Activated CD4-positive, alpha-beta T cell treated with anti-CD3 and anti-CD28 coated beads, Interleukin-2, Interleukin-4, amounts not matched to agents 100 ng/mL and 50 ng/mL, durations not matched to agents 16 hours and 8 hours (primary cell): ENCODE measurements at regions not wholly inside any gene's neighbourhood (a gene's known extent, or its start where the extent isn't known, plus 50 kb on each side); places are given as distances from the start of the nearest gene placed in this dataset.
"Not testable (repeated sequence)": the region's sequence is repeated elsewhere in the genome, so short reads cannot be mapped to it uniquely, and the experiment has no call there.

Experiments used
- DNase-seq: peaks from one replicate; pipeline ENCODE4 v3.0.0-alpha.2; 2020; ENCODE audit warnings: low spot score

DNA sequence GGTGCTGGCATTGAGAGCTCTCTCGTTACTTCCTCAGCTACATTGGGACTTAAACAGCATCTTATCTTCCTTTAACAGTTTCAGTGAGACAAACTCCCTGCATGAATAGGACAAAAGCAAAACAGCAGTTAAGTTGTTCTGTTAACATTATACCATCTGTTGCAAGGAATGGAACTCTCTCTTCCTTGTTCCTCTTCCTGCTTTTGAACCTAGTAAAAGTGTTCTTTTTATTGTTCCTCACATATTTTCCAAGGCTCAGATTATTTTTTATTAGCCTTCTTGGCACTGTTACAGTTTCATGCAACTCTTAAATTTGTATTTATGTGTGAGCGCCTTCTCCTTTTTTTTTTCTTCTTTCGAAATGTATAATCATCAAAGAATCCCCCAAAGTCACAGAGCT, 202.6 kb upstream of the UFM1 start:
- no peak for DNase-seq

DNA sequence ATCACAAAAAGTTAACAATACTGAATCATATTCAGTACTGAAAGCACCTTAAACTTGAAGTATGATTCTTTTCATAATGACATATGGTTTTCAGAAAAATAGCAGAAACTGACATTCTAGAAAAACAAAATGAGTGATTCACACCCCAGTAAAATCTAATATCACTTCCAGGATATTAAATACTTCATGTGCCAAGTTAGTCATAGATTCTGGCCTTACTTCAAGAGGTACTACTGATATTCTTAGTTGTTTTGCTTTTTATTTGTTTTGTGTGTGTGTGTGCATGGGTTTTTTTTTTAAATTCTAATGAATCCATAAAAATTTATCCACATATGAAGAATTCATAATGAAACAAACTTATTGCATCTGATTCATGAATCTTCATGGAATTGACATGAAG, 207.9 kb upstream of the UFM1 start:
- no peak for DNase-seq

DNA sequence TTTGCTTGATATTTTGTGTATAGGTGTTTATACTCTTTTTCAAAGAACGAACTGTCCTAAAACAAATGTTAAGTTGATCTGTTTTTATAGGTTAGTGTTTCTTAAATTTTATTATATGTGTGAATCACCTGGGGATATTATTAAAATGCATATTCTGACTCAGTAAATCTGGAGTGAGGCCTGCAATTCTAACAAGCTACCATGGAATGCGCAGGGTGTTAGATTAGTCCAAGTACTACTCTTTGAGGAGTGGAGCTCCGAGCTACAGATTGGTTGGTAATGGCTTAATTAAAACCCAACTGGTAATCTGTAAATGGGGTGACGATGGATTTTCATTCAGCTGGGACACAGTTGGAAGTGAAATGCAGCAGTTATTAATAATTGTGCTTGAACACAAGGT, 214.1 kb upstream of the UFM1 start:
- no peak for DNase-seq

DNA sequence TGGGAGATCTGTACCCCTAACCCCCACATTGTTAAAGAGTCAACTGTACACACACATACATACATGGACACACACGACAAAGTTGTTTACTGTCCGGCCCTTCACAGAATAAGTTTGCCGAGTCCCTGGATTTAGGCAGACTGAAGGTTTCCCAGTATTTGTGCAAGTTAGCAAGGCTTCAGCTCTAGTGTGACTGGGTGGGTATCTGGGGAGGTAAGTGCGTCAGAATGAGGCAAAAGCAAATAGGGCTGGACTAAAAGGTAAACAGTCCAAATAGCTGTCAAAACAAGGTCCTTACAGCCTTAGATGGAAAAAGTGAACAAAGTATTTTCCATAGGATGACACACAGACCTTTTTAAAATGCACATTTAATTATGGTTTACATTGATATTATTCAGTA, 228.4 kb upstream of the UFM1 start:
- DNase-seq = no peak

DNA sequence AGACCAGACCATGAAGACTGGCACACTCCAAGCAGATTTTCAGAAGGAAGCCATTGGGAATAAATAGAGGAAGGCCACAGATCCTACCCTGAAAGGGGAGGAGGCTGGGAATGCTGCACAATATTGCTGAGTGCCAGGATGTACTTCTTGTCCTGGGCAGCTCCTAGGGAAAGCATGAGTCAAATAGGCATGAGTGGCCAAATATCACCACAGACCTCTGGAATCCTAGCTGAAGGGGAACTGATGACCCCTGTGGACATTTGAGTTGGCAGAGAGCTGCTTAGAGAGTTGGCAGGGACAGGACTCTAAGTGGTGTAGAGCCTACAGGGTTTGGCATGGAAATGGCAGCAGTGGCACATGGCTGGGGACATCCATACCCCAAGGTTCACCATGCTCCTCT, 234.3 kb upstream of the TRPC4 start:
- DNase-seq = no peak

DNA sequence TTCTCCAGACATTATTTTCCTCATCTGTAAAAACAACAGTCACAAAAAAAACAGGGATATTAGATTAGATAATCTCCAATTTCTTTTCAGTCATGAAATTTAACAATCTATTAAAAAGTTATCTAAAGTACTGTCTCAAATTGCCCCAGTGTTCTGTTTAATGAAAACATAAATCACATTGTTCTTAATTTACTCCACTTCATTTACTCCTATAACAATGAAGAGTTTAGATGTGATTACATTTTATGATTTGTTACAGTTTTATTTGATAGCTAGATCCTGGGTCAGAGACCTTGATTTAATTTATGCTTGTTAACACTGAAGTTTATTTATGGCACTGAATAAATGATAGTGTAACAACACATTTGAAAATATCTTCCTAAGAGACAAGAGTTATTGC, 230.2 kb upstream of the TRPC4 start:
- no peak for DNase-seq

DNA sequence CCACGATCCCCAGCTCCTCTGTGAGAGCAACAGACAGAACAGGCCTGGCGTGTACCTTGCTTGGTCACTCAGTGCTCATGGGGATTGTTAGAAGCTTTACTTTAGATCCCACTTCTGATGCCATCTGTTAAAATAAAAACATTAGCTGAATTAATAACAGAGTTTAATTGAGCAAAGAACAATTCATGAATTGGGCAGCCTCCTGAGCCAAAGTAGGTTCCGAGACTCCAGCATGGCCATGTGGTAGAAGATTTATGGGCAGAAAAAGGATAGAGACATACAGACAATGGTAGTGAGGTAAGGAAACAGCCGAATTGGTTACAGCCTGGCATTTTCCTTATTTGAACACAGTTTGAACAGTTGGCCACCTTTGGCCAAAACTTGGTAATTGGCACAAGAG, 223.9 kb upstream of the TRPC4 start:
- DNase-seq = no peak

DNA sequence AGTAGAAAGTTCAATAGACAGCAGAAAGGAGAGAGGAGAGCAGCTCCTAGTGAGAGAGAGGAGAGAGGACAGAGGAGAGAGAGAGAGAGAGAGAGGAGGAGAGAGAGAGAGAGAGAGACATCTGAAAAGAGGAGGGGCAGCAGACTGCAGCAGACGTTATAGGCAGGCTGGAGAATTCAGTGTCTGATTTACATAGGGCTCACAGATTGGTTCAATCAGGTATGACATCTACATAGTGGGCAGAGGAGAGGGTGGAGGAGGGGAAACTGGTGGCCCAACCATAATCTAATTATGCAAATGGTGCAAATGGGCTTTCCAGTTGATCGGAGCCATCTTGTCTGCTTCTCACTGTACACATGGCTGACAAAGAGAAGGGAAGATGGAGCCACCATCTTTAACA, 221.3 kb upstream of the TRPC4 start:
- no peak for DNase-seq

DNA sequence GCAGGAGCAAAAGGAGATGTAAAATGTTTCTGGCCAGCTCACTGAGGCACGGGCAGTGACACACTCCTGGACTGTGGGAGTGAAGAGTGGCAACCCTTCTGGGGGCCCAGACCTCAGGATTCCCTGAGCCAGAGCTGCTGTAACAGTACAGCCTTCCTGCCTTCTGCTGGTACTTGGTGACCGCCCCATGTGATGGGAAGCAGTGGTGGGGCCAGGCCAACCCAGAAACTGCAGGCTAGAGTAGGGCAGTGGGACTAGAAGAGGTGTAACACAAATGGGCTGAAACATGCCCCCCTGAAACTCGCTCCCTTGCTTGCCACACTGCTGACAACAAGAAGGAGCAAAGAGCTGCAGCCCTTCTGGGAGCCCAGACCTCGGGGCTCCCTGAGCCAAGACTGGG, 217.1 kb upstream of the TRPC4 start:
- DNase-seq = no peak

DNA sequence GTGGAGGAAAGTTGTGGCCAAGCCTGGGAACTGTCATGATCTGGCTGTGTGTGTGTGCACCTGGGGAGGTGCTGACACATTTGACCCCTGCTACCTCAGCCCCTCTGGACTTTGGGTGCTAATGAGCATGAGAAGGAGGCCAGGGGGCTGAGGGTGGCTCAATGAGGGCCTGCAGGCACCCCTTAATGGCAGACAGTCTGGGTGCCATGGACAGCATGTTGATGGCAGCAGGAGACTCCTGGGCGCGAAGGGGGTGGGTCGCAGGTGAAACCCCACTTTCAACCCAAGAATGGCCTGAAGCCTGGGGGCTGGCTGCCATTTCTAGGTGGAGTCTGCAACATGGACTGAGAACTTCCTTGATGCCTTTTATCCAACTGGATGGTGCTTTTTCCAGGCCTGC, 216.4 kb upstream of the TRPC4 start:
- no peak for DNase-seq

DNA sequence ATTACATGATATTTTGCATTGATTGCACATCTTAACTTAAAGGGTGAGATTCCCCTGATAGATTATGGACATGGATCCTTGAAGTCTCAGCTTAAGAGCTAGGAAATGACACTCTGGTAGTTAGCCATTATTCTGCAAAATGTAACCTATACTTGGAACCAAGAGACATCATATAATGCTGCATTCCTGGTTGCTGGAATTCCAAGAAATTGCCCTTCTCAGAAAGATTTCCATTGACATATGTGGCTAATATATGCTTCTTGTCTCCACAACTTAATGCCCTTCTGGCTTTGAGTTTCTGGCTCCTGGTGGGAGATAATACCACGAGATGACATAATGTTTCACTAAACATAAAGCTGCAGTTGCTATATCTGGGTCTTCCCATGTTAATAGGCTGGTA, 204.4 kb upstream of the TRPC4 start:
- no peak for DNase-seq

DNA sequence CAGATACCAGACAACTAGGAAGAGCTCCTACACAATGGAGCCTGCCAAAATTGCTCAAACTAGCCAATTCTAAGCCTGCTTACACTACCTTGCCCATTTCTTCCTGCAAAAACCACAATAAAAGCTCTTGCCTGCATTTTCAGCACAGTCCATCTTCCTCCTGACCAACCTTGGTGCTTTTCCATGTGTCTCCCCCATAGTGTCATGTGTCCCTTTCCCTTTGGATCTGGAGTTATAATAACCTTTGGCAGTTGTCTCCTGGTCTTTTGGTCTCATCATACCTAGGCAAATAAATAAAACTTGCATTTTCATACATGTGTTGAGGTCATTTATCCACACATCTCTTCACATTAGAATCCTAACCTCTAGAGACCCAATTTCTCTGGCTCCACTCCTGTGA, 203.1 kb upstream of the TRPC4 start:
- DNase-seq = no peak

DNA sequence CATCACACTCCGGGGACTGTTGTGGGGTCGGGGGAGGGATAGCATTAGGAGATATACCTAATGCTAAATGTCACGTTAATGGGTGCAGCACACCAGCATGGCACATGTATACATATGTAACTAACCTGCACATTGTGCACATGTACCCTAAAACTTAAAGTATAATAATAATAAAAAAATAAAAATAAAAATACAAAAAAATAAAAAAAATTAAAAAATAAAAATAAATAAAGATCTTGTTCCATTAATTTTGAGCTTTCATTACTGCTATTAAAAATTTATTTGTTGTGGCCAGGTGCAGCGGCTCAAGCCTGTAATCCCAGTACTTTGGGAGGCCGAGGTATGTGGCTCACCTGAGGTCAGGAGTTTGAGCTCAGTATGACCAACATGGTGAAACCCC, 201.8 kb upstream of the TRPC4 start:
- not testable (repeated sequence) for DNase-seq

DNA sequence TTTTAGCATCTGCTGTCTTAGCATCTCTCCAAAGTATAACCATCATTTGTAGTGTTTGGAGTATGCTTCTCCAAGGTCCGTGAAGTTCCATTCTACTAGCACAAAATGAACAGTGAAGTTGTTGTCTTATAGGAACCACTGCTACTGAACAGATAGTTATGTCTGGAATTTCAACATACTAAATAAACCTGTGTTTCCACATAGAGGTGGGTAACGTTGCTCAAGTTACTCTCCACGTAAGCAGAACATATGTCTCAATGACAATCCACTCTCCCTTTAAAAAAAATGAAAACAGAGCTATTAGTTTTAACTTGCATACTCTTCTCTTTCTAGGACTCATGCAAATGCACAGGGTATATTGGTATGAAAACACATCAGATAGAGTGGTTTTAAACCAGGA, 184.3 kb upstream of the TRPC4 start:
- DNase-seq = no peak

DNA sequence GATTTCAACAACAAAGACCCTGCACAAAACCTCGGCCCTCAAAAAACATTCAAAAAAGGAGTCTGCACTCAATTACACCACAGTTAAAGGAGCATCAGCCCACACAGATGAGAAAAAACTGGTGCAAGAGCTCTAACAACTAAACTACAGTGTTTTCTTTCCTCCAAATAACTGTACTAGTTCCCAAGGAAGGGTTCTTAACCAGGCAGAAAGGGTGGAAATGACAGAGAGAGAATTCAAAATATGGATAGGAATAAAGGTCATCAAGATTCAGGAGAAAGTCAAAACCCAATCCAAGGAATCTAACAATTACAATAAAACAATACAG, 176.4 kb upstream of the TRPC4 start:
- no peak for DNase-seq

DNA sequence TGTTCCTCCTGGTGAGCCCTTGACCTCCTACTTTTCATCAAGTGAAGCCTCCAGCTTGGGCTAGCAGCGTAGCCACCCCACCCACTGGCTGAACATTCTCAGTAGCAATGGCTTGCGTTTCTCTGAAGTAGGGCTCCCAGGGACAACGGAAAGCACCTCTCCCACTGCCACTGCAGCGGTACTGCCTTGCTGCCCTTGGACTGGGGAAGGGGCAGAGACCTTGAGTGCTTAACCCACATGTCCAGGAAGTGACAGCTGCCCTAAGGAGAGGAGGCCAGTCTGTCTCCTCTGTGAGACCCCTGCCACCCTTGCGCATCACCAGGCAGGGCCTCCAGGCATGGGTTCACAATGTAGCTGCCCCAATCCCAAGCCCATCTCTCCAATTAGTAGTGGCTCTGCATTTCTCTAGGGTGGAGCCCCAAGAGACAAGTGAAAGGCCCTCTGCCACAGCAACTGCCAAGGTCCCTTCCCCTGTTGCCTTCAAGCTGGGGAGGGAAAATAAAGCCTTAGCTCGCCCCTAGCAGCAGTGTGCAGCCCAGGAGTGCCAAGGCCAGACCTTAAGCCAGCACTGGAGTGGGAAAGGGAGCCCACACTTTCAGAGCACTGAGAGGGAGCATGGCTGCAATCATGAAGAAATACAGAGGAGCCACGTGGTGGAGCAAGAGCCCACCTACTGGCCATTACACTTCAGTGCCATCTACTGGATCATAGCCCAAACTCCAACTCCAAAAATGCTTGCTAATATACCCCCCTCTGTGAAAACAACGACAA, 175.9 kb upstream of the TRPC4 start:
- no peak for DNase-seq

DNA sequence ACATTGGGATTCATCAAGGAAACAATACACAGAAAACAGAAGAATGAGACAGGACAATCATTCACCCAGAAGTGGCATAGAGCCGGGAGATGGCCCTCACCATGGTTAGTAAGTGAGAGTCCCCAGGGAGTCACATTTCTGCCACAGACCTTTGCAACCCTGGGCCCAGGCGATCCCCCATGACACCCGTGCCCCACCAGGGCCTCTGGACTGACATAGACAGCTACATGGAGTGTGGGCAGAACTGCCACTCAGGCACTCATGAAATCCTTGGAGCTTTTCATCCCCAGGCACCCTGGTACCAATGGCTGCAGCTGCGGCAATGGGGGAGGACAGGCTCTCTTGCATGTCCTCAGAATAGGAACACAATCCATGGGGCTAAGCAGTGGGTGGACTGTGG, 174.5 kb upstream of the TRPC4 start:
- no peak for DNase-seq

DNA sequence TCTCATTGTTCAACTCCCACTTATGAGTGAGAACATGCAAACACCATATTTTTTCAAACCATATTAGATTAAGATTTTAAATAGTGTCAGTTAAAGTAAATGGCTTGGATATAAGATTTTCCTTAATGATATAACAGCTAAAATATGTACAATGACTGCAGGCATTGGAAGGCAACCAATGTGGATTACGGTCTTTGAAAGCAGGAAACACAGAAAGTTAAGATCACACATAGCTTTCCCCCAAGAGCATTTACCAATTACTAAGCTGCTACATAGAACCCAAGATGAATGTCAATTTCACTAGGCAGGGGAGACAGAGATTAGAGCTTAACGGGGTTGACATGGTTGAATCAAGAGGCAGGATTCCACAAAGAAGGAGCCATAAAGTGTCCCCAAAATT, 173.2 kb upstream of the TRPC4 start:
- DNase-seq = no peak

DNA sequence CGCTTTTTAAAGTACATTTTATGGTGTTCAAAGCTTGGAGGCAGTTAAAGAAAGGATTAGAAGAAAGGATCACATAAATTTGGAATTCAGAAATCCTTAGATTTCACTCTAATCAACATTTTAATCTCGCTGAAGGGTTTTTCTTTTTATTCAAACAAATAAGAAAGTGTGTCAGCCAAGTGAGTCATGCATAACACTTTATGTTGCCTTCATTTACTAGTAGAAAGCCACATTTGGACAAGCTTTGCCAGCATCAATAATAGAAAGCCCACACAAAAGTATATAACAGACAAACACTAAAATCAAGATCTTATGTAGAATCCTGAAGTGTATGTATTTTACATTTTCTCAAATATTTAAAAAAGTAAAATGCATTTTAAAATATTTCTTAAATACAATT, 154.9 kb upstream of the TRPC4 start:
- DNase-seq = no peak

DNA sequence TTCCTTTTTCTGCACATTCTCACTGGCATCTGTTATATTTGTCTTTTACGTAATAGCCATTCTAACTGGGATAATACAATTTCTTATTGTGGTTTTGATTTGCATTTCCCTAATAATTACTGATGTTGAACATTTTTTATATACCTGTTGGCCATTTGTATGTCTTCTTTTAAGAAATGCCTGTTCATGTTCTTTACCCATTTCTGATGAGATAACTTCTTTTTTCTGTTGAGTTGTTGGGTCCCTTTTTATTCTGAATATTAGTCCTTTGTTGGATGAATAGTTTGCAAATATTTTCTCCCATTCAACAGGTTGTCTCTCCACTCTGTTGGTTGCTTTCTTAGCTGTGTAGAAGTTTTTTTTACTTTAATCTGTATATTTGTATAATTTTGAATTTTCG, 147.7 kb upstream of the TRPC4 start:
- no peak for DNase-seq

DNA sequence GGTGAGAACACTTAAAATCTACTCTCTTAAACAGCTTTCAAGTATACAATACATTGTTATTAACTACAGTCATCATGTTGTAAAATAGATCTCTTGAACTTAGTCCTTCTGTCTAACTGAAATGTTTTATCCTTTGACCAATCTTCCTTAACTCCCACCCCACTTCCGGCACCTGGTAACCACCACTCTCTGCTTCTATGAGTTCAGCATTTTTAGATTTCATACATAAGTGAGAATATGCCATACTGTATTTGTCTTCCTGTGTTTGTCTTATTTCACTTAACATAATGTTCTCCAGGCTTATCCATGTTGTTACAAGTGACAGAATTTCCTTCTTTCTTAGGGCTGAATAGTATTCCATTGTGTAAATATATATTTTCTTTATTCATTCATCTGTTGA, 144.1 kb upstream of the TRPC4 start:
- no peak for DNase-seq

DNA sequence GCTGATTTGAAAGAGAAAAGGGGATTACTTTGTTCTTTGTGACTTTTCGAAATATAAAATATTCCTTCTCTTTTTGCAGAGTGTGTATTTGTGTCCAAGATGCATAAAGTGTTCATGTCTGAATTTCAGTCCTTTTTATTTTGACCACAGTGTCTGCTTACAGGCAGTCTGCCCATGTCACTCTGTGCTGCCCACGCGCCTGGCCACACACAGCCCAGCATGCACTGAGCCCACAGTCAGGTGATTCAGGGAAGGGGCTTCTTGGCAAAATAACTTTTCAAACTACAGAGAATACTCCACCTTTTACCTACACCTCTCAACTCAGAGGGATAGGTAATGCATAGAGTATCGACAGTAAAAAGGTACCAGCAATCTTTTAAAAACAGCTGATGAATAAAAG, 142.5 kb upstream of the TRPC4 start:
- DNase-seq = no peak

DNA sequence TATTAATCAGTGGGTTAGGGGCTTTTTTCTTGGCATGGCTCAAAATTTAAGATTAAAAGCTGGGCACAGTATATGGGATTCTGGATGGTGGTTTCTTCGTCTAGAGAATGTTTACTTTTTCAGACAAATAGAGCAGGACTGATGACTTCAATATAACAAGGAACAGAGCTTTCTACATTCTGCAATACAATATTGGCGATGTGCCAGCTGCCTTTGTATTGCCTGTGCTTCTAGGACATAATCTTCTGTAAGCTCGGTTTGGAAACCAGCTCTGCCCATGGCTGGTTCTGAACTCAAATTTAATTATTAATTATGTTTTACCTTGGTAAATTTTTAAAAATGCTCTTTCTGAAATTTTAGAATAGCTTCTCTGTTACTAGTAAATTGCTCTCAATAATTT, 139.1 kb upstream of the TRPC4 start:
- DNase-seq = no peak

DNA sequence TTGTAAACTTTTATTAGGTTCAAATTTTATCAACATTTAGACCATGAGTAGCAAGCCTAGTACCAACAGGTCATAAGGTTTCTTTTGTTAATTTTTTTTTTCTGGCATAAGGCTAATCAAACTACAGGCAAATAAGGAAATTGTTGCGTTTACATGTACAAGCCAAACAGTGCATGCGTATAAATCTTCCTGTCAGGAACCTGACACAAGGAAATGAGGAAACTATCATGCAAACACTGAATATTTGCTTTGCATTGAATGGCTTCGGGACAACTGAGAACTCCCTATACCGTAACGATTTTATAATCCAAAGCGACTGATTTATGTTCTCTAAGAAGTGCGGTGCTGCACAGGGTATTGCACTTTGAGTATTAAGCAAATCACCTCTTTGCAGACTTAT, 133.0 kb upstream of the TRPC4 start:
- no peak for DNase-seq

DNA sequence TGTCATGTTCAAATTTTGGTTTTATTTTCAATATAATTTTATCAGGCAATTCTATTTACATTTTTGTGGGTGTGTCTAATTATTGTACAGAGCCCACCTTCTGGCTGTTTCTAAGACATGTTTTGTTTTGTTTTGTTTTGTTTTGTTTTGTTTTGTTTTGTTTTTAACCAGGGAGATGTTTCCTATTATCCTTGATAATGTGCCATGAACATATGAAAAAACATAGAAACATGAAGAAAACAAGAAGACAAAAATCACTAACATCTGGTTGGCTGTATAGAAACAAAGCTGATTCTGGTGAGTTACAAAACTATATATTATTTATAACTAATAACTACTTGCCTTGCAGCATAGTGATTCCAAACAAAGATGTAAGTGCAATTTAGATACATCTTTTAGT, 128.1 kb upstream of the TRPC4 start:
- no peak for DNase-seq
